ENCODE measurements at regions not wholly inside any gene's neighbourhood (a gene's known extent, or its start where the extent isn't known, plus 50 kb on each side); places are given as distances from the start of the nearest gene placed in this dataset.

DNA sequence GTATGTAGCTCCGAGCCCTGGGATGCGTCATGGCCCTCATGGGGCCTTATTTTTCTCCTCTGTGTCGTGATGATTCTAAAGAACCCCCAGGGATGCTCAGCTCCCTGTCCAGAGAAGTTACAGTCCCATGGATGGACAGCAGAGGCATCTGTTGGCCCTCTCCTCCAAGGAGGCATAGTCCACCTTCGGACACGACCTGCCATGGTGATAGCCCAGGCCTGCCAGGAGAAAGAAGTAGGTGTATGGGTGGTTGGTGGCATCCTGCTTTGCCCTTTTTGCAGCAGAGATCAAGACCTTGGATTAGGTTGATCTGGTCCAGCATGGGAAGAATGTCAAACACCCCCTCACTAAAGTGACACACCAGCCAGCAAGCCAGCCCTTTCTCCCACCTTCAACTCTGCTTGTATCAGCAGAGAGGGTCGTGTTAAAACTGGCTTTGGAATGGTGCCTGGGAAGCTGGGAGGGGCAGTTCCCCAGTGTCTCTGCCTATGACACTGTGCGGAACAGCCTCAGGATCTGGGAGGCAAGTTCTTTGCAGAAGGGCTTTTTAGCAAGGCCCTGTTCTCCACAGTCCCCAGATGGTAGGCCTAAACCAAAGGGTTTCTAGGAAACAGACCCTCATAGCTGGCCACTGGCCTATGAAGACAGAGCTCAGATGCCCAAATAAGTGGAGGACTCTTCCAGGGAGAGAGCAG lies 259.9 kb upstream of the RPL38 start:
- in situ Hi-C loops (cut with MboI; ENCODE audit: low sequenced_read_pairs), result no loop called here

DNA sequence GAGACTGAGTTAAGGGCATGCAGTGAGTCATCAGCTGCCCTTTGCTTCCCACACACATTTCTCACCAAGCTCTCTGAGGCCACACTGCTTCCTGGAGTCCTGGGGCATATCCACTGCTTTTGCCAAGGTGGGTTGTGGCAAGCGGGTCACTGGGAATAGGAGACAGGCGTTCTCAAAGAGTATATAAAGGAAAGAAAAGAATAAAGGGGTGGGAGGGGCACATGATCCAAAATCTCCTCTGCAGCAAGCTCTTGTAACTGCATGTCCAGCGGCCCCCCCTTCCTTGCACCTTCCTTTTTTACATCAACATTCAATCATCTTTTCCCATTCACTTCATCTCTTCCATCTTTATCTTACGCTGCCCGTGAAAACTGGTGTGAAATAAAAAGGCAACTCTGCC lies 259.1 kb upstream of the RPL38 start:
- in situ Hi-C loops (cut with MboI; ENCODE audit: low sequenced_read_pairs), result no loop called here

DNA sequence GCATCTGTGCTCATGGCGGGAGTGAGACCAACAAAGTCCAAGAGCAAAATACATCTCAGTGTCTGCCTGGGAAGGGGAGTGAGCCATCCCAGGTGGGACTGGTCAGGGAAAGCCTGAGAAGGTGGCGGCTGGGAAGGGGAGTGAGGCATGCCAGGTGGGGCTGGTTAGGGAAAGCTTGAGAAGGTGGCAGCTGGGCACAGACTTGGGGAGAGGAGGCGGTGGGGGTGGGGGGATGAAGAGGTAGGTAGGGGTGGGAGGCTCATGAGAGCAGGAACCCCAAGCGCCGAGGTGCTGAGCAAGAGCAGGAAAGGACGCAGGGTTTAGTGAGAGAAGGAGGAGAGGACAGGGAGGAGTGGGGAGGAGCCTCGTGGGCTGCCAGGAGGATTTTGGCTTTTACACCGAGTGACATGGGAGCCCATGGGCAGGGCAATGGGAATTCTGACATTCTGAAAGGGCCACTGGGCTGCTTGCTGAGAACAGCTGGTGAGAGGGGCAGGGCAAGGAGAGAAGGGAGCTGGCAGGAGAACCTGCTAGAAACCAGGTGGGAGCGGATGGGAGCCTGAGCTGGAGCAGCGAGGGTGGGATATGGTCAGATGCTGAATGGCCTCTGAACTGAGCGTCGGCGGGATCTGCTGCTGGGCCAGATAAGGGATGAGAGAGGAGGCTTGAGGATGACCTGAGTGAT lies 256.1 kb upstream of the RPL38 start:
- in situ Hi-C loops (cut with MboI; ENCODE audit: low sequenced_read_pairs), result no loop called here

DNA sequence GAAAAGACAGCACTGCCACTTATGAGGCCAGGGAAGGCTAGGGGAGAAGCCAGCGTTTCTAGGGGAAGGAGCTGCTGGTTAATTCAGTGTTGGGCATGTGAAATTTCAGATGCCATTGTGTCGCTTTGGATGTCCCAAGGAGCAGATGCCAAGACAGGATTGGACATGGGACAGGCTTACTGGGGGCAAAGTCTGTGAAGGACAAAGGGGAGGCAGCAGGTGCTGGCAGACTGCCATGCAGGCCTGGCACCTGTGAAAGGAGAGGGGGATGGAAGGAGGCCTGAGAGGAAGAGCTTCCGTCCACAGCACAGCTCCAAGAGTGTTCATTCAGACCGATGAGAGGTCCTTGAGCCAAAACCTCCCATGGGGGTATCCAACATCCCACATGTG lies 255.5 kb upstream of the RPL38 start:
- in situ Hi-C loops (cut with MboI; ENCODE audit: low sequenced_read_pairs), result no loop called here

DNA sequence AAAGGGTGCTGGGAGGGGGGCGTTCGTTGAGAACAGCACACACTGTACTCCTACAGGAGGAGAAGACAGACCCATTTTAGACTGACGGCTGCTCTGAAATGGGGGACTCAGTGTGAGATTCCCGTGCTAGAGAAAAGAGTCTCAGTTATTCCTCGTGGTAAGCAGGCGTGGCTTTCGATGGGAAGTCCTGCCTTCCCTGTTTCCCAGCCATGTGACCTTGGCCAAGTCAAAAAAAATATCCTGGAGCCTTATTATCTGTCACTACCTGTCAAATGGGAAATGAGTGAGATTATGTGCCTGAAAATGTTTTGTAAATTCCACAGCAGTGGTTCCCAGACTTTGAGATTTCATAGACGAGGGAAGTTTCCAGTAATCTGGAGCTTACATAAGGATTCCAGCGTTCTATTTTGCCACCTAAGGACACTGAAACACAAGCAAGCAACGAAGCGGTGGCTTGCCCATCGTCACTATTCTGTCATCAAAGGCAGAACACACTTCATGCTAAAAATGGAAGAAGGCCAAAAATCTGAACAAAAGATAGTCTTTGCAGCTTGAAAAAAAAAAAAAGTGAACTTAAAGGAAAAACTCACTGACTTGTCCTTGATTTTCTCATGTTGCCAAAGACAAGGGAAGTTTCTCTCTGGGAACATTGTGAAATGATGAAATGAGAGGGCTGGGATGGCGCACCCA lies 253.4 kb upstream of the RPL38 start:
- in situ Hi-C loops (cut with MboI; ENCODE audit: low sequenced_read_pairs), result no loop called here

DNA sequence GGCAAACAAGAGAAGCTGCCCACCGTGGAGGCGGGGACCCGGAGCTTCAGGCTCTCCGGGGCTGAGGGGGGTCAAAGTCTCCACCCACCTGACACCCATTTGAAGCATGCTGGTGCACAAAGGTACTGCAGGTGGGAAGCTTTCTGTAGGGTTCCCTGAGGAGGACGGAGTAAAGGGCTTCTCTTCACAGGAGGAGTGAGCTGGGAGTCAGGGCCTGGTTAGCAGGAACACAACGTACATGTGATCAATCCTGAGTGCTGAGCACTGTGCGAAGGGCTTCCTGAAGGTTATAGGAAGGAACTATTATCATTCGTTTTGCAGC lies 252.9 kb upstream of the RPL38 start:
- in situ Hi-C loops (cut with MboI; ENCODE audit: low sequenced_read_pairs), result no loop called here

DNA sequence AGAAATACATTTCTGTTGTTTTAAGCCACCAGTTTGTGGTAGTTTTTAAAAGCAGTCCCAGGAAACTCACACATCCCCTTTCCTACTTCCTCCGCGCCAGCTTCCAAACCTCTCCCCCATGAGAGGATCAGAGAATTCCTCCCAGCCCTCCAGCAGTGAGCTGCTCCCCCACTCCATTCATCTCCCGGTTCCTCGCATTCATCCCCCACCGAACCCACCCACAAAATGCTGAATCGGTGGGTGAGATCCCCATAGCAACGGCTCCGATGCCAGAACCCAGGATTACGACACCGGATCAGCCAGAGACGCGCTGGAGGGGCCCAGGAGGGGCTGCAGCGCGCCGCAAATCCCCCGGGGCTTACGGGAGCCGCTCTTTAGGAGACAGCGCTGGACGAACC lies 251.4 kb upstream of the RPL38 start:
- in situ Hi-C loops (cut with MboI; ENCODE audit: low sequenced_read_pairs), result no loop called here

DNA sequence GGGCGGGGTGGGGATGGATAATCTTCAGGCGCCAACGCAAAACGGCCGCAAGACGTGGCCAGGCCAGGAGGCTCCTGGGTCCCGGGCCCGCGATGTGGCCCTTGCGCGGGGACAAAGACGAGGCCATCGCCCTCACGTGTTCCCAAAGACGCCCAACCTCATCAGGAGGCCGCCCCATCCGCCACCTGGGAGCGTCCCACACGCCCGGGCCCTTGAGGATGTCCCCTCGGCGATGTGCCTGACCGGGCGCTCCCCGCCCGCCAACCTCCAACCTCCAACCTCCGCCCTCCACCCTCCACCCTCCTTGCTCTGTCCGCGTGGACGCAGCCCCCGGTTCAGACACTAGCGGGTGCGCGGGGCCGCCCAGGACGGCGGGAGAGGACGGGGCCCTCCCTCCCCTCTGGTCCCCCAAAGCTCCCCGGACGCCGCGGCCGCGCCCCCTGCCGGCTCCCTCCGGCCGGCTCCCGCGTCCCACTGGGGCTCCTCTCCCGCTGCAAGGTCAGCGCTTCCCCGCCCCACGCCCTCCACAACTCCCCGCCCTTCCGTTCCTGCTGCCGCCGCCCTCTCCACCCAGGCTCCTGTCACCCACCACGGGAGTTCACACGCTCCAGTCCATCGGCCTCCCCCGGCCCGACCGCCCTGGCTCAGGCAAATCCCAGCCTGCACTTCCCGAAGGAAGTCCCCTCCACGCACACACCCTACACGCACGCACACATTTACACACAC lies 250.8 kb upstream of the RPL38 start:
- in situ Hi-C loops (cut with MboI; ENCODE audit: low sequenced_read_pairs), result no loop called here

GRCh38 chr17:73953206-73954033 lies 250.1 kb upstream of the RPL38 start:
- in situ Hi-C loops (cut with MboI; ENCODE audit: low sequenced_read_pairs), result no loop called here

- in situ Hi-C loops (cut with MboI; ENCODE audit: low sequenced_read_pairs), result no loop called here
Measured at GRCh38 chr17:73954951-73955350, 248.5 kb upstream of the RPL38 start.

GRCh38 chr17:73955616-73956015 lies 247.9 kb upstream of the RPL38 start:
- in situ Hi-C loops (cut with MboI; ENCODE audit: low sequenced_read_pairs), result no loop called here

- in situ Hi-C loops (cut with MboI; ENCODE audit: low sequenced_read_pairs), result no loop called here
Measured at GRCh38 chr17:73956169-73956568, 247.3 kb upstream of the RPL38 start.

DNA sequence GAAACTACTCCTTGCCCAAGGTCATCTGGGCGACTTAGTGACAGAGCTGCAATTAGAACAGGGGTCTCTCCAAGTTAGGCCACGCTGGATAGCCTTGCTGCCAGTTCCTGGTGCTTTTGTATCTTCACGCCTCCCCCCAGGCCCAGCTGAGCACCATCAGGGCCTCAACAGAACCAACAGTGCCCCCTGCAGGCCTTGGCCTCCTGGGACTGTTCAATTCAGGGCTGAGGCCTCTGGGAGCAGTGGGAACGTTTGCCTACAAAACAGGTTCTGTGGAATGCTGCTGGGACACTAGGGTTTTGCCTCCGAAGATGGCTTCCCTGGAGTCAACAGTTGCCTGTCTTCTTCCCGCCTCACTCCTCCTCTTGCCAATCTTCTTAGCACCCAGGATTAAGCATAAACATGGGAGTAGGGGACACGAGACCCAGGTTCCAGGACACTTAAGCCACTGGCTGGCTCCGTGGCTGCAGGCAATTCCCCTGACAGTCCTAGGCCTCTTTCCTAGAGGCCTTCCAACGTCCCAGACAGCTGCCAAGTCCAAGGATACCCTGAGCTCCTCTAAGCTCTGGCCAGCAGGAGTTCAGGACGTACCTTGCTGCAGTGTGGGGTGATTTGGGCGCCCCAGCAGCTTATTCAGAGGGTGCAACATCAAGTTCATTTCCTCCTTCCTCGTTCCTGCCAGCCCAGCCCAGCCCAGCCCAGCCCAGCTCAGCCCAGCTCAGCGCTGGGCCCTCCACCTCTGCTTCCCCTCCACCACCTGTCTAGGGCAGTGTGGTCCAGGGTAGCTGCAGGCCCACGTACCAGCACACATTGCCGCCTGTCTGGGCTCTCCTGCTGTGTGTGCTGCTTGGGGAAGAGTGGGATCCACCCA lies 246.6 kb upstream of the RPL38 start:
- in situ Hi-C loops (cut with MboI; ENCODE audit: low sequenced_read_pairs), result no loop called here

- in situ Hi-C loops (cut with MboI; ENCODE audit: low sequenced_read_pairs), result no loop called here
Measured at GRCh38 chr17:73957564-73957963, 245.9 kb upstream of the RPL38 start.

DNA sequence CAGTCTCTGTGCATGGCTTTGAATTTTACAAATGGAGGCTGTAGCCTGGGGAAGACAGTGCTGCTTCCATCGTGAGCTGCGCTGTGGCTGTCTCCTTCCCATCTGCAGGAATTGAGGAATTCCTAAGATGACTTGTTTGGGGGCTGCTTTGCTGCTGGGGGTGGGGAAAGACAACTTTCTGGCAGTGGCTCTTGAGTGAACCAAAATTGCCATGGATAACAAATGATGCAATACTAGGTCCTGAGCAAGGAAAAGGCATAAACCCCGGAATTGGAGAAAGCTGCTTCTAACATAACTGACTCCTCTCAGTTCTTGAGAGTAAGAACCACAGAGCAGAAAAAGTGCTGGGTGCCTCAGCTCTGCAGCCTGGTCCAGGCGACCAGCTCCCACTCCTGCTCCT lies 245.0 kb upstream of the RPL38 start:
- in situ Hi-C loops (cut with MboI; ENCODE audit: low sequenced_read_pairs), result no loop called here

DNA sequence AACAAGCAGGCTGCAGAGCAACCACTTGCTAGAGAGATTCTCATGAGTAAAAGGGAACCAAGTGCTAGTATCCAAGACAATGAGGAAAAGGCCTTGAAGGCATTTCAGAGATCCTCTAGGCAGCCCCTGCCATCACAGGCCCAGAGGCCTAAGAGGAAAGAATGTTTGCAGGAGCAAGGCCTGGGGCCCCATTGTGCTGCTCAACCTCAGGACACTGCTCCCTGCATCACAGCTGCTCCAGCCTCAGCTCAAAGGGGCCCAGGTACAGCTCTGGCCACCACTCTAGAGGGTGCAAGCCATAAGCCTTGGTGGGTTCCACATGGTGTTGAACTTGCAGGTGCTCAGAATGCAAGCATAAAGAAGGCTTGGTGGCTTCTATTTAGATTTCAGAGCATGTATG lies 243.0 kb upstream of the RPL38 start:
- in situ Hi-C loops (cut with MboI; ENCODE audit: low sequenced_read_pairs), result no loop called here

GRCh38 chr17:73962308-73962707 lies 241.2 kb upstream of the RPL38 start:
- in situ Hi-C loops (cut with MboI; ENCODE audit: low sequenced_read_pairs), result no loop called here

DNA sequence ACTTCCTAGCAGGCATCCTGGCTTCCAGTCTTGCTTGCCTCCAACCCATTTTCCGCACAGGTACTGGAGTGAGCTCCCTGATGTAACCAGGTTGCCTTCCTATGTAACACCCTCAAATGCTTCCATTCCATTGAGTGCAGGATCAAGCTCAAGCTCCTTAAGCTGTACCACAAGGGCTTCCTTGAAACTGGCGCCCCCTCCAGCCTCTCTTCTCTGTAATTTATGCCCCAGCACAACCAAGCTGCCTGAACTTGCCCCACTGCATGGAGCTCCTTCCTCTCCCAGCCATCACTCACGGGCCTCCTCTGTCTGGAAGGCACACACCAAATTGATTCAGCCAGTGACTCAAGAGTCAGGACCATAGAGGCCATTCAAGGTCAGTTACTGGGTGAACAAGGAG lies 234.8 kb upstream of the RPL38 start:
- in situ Hi-C loops (cut with MboI; ENCODE audit: low sequenced_read_pairs), result no loop called here

DNA sequence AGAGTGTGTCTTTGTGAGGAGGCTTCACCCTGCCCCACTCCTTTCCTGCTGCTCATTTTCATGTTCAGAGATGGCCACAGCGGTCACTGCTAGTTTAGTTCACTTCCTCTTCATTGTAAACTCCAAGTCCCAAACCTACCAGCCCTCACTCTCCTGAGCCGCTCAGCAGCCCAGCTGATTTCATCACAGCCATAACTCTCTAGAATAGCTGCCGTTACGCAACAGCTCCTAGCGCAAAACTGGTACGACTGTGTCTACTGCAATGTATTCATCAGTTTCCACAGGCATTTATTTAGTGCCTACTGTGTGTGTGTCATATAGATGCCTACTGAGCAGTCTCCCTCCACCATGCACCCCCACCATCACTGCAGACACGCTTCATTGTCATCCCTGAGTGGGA lies 233.5 kb upstream of the RPL38 start:
- in situ Hi-C loops (cut with MboI; ENCODE audit: low sequenced_read_pairs), result no loop called here

DNA sequence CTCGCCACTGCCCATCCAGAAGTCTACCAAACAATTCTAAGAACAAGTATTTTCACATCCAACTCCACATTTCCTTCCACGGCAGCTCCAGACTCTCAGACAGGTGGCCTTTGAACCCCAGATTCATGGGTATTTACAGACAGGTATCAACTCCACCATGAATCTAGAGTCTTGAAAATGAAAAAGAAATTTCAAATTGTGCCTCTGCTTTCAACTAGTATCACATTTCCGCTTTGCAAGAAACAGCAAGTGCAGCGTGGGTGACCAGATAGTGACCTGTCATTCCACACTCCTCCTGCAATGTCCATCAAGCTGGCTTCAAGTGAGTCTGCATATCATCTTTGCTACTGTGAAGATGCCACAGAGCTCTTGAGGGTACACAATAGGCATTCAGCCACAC lies 232.4 kb upstream of the RPL38 start:
- in situ Hi-C loops (cut with MboI; ENCODE audit: low sequenced_read_pairs), result no loop called here
